ENCODE measurements at regions not wholly inside any gene's neighbourhood (a gene's known extent, or its start where the extent isn't known, plus 50 kb on each side); places are given as distances from the start of the nearest gene placed in this dataset.
"Not testable (repeated sequence)": the region's sequence is repeated elsewhere in the genome, so short reads cannot be mapped to it uniquely, and the experiment has no call there.

- no peaks in the 10 kb centered on the region for H3K9me3 ChIP-seq (ENCODE audit: low read depth, low read length)
- H3K9ac ChIP-seq (ENCODE audit: insufficient read length), result no peak overlapping the region
- H3K4me3 ChIP-seq, result no peak overlapping the region
- H3K27ac ChIP-seq, result no peak overlapping the region
- no peak for TF ChIP-seq POLR2AphosphoS5 (IDR thresholded peaks at IDR 0.05; ENCODE audit: borderline replicate concordance, low read depth, low read length)
- no peak for TF ChIP-seq EZH2 (IDR thresholded peaks at IDR 0.05)
- no peak for TF ChIP-seq FOXP2 (optimal IDR thresholded peaks at IDR 0.05; ENCODE audit: control extremely low read depth, extremely low read length, insufficient read depth)
- no peak for DNase-seq (ENCODE audit: low read depth, low spot score)
- no peaks in the 10 kb centered on the region for H3K36me3 ChIP-seq (ENCODE audit: insufficient read depth, low read length)
These were observed 382.3 kb downstream of the ALG10 start for GRCh38 chr12:34404377-34405285.

DNA sequence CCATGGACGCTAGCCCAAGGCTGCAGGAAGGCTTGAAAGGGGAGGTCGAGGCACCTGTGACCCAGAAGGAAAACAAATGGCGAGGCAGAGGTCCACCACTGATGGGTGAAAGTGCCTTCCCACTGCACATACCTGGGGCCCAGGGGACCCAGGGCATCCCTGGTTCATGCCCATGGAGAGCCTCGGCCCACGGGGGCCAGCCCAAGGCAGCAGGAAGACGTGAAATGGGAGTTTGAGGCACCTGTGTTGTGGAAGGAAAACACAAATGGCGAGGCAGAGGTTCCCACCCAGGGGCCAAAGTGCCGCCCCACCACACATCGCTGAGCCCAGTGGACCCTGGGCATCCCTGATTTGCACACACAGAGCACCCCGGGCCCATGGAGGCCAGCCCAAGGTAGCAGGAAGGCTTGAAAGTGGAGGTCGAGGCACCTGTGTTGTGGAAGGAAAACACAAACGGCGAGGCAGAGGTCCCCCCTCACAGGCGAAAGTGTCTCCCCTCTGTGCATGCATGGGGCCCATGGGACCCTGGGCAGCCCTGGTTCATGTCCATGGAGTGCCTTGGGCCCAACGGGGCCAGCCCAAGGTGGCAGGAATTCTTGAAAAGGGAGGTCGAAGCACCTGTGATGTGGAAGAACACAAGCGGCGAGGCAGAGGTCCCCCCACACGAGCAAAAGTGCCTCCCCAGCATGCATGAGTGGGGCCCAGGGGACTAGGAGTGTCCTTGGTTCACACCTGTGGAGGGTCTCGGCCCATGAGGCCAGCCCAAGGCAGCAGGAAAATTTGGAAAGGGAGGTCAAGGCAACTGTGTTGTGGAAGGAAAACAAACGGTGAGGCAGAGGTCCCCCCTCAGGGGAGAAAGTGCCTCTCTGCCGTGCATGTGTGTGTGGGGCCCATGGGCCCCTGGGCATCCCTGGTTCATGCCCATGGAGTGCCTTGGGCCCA lies 383.3 kb downstream of the ALG10 start:
- Histone ChIP-seq H3K9ac (ENCODE audit: insufficient read length) (no peak overlapping the region), H3K4me3 (no peak overlapping the region), H3K36me3 (ENCODE audit: insufficient read depth, low read length) (no peaks in the 10 kb centered on the region), H3K27ac (no peak overlapping the region), H3K9me3 (ENCODE audit: low read depth, low read length) (no peaks in the 10 kb centered on the region)
- DNase-seq (ENCODE audit: low read depth, low spot score), result no peak
- no peak for TF ChIP-seq POLR2AphosphoS5 (IDR thresholded peaks at IDR 0.05; ENCODE audit: borderline replicate concordance, low read depth, low read length)
- no peak for TF ChIP-seq EZH2 (IDR thresholded peaks at IDR 0.05)
- no peak for TF ChIP-seq FOXP2 (optimal IDR thresholded peaks at IDR 0.05; ENCODE audit: control extremely low read depth, extremely low read length, insufficient read depth)

GRCh38 chr12:34406228-34406995 lies 384.1 kb downstream of the ALG10 start:
- H3K9me3 ChIP-seq (ENCODE audit: low read depth, low read length), result no peaks in the 10 kb centered on the region

GRCh38 chr12:34406996-34407300 lies 384.7 kb downstream of the ALG10 start:
- DNase-seq (ENCODE audit: low read depth, low spot score), result no peak
- no peak overlapping the region for H3K9ac ChIP-seq (ENCODE audit: insufficient read length)
- H3K9me3 ChIP-seq (ENCODE audit: low read depth, low read length), result no peaks in the 10 kb centered on the region
- TF ChIP-seq EZH2 (IDR thresholded peaks at IDR 0.05) (no peak), POLR2AphosphoS5 (IDR thresholded peaks at IDR 0.05; ENCODE audit: borderline replicate concordance, low read depth, low read length) (no peak), FOXP2 (optimal IDR thresholded peaks at IDR 0.05; ENCODE audit: control extremely low read depth, extremely low read length, insufficient read depth) (no peak)
- no peak overlapping the region for H3K4me3 ChIP-seq
- H3K27ac ChIP-seq, result no peak overlapping the region
- no peaks in the 10 kb centered on the region for H3K36me3 ChIP-seq (ENCODE audit: insufficient read depth, low read length)

More at GRCh38 chr12:34406228-34406995, 384.1 kb downstream of the ALG10 start:
- Histone ChIP-seq H3K4me3 (no peak overlapping the region), H3K27ac (no peak overlapping the region), H3K36me3 (ENCODE audit: insufficient read depth, low read length) (no peaks in the 10 kb centered on the region), H3K9ac (ENCODE audit: insufficient read length) (no peak overlapping the region)
- TF ChIP-seq POLR2AphosphoS5 (IDR thresholded peaks at IDR 0.05; ENCODE audit: borderline replicate concordance, low read depth, low read length), result no peak
- TF ChIP-seq FOXP2 (optimal IDR thresholded peaks at IDR 0.05; ENCODE audit: control extremely low read depth, extremely low read length, insufficient read depth), result no peak
- no peak for TF ChIP-seq EZH2 (IDR thresholded peaks at IDR 0.05)
- DNase-seq (ENCODE audit: low read depth, low spot score), result no peak

GRCh38 chr12:34407813-34408212 lies 385.5 kb downstream of the ALG10 start:
- no peaks in the 10 kb centered on the region for H3K9me3 ChIP-seq (ENCODE audit: low read depth, low read length)
- no peak overlapping the region for H3K4me3 ChIP-seq

DNA sequence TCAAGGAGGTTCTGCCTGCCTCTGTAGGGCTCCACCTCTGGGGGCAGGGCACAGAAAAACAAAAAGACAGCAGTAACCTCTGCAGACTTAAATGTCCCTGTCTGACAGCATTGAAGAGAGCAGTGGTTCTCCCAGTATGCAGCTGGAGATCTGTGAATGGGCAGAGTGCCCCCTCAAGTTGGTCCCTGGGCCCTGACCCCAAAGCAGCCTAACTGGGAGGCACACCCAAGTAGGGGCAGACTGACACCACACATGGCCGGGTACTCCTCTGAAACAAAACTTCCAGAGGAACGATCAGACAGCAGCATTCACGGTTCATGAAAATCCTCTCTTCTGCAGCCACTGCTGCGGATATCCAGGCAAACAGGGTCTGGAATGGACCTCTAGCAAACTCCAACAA lies 409.2 kb downstream of the ALG10 start:
- not testable (repeated sequence) for H3K36me3 ChIP-seq (ENCODE audit: insufficient read depth, low read length); DNase-seq (ENCODE audit: low read depth, low spot score); H3K27ac ChIP-seq; H3K9me3 ChIP-seq (ENCODE audit: low read depth, low read length); H3K4me3 ChIP-seq; H3K9ac ChIP-seq (ENCODE audit: insufficient read length)

More at GRCh38 chr12:34407813-34408212, 385.5 kb downstream of the ALG10 start:
- no peak for DNase-seq (ENCODE audit: low read depth, low spot score)
- Histone ChIP-seq H3K9ac (ENCODE audit: insufficient read length) (no peak overlapping the region), H3K27ac (no peak overlapping the region), H3K36me3 (ENCODE audit: insufficient read depth, low read length) (no peaks in the 10 kb centered on the region)
- TF ChIP-seq POLR2AphosphoS5 (IDR thresholded peaks at IDR 0.05; ENCODE audit: borderline replicate concordance, low read depth, low read length) (no peak), EZH2 (IDR thresholded peaks at IDR 0.05) (no peak), FOXP2 (optimal IDR thresholded peaks at IDR 0.05; ENCODE audit: control extremely low read depth, extremely low read length, insufficient read depth) (no peak)
